ENCODE measurements at regions not wholly inside any gene's neighbourhood (a gene's known extent, or its start where the extent isn't known, plus 50 kb on each side); places are given as distances from the start of the nearest gene placed in this dataset.
"Not testable (repeated sequence)": the region's sequence is repeated elsewhere in the genome, so short reads cannot be mapped to it uniquely, and the experiment has no call there.

DNA sequence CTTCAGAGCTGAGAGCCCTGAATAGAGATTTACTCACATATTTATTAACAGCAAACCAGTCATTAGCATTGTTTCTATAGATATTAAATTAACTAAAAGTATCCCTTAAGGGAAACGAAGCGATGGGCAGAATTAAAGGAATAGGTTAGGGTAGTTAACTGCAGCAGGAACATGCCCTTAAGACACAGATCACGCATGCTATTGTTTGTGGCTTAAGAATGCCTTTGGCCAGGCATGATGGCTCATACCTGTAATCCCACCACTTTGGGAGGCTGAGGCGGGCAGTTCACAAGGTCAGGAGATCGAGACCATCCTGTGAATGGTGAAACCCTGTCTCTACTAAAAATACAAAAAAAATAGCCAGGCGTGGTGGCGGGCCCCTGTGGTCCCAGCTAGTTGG is 310.9 kb upstream of the MEX3C start:
- H3K79me2 ChIP-seq (ENCODE audit: insufficient read depth, low read length); H3K9me3 ChIP-seq (ENCODE audit: control insufficient read depth in 1 of 2, insufficient read depth in 1 of 2, low read depth in 1 of 2, low read length in 2 of 2); BruUV-seq (replicated peaks); DNase-seq (ENCODE audit: low read depth, low spot score); POLR2A ChIA-PET; H4K20me1 ChIP-seq (ENCODE audit: insufficient read depth); H2AFZ ChIP-seq (ENCODE audit: low read depth, low read length, poor library complexity, severe bottlenecking); H3K27me3 ChIP-seq (ENCODE audit: insufficient read depth, low read length); H3K9me2 ChIP-seq (ENCODE audit: insufficient read depth); H3K4me2 ChIP-seq (ENCODE audit: low read length); H3K36me3 ChIP-seq (ENCODE audit: control insufficient read depth in 1 of 2, insufficient read depth in 2 of 2, low read length in 2 of 2); intact Hi-C loops (cut with micrococcal nuclease); CTCF ChIA-PET; H3K4me1 ChIP-seq (ENCODE audit: control insufficient read depth in 1 of 2, insufficient read depth in 2 of 2, low read length in 2 of 2); RAD21 ChIA-PET (ENCODE audit: low non-redundant PET in 1 of 2, low total read pairs in 2 of 2, uncharacterized antibody in 2 of 2, unreplicated experiment in 2 of 2); H3K4me3 ChIP-seq (replicated peaks in 1 of 2; ENCODE audit: low read depth in 1 of 2, low read length in 2 of 2); ATAC-seq; H3K9ac ChIP-seq (ENCODE audit: low read length); H3K27ac ChIP-seq (ENCODE audit: low read depth, low read length): not testable (repeated sequence)

- intact Hi-C loops (cut with micrococcal nuclease): no loop called here
- DNase-seq (ENCODE audit: low read depth, low spot score): no peak
Observed at GRCh38 chr18:51510020-51510419, 312.5 kb upstream of the MEX3C start.

GRCh38 chr18:51513517-51513916 is 316.0 kb upstream of the MEX3C start:
- TF ChIP-seq TCF7L2 (IDR thresholded peaks at IDR 0.05; ENCODE audit: borderline replicate concordance, extremely low read depth, insufficient read depth, insufficient read length) (no peak), ZBTB33 (IDR thresholded peaks at IDR 0.05; ENCODE audit: extremely low read depth, insufficient replicate concordance, low read length) (no peak), ZFX (IDR thresholded peaks at IDR 0.05) (no peak), MAX (IDR thresholded peaks at IDR 0.05) (no peak), SRF (IDR thresholded peaks at IDR 0.05; ENCODE audit: low read depth) (0 out of 2 replicates have a peak, but pooled peaks have one; percentile 26), CEBPB (IDR thresholded peaks at IDR 0.05; ENCODE audit: low read depth) (no peak), ELF1 (IDR thresholded peaks at IDR 0.05; ENCODE audit: borderline replicate concordance, low read depth) (no peak)
- H3K9ac ChIP-seq (ENCODE audit: low read length): no peak overlapping the region
- DNase-seq (ENCODE audit: low read depth, low spot score): no peak

More at GRCh38 chr18:51510020-51510419, 312.5 kb upstream of the MEX3C start:
- Histone ChIP-seq H4K20me1 (ENCODE audit: insufficient read depth) (no peaks in the 10 kb centered on the region), H3K9ac (ENCODE audit: low read length) (no peak overlapping the region), H3K27me3 (ENCODE audit: insufficient read depth, low read length) (no peaks in the 10 kb centered on the region), H3K9me2 (ENCODE audit: insufficient read depth) (no peaks in the 10 kb centered on the region), H3K9me3 (ENCODE audit: control insufficient read depth in 1 of 2, insufficient read depth in 1 of 2, low read depth in 1 of 2, low read length in 2 of 2) (no peaks in the 10 kb centered on the region), H3K27ac (ENCODE audit: low read depth, low read length) (no peak overlapping the region), H3K4me3 (replicated peaks in 1 of 2; ENCODE audit: low read depth in 1 of 2, low read length in 2 of 2) (no peak overlapping the region), H2AFZ (ENCODE audit: low read depth, low read length, poor library complexity, severe bottlenecking) (no peak overlapping the region), H3K79me2 (ENCODE audit: insufficient read depth, low read length) (no peaks in the 10 kb centered on the region), H3K36me3 (ENCODE audit: control insufficient read depth in 1 of 2, insufficient read depth in 2 of 2, low read length in 2 of 2) (no peaks in the 10 kb centered on the region), H3K4me1 (ENCODE audit: control insufficient read depth in 1 of 2, insufficient read depth in 2 of 2, low read length in 2 of 2) (no peaks in the 10 kb centered on the region), H3K4me2 (ENCODE audit: low read length) (no peak overlapping the region)
- TF ChIP-seq ATF3 (IDR thresholded peaks at IDR 0.05): no peak
- no TSS peak for BruUV-seq (replicated peaks)
- ATAC-seq: no peak
- RAD21 ChIA-PET (ENCODE audit: low non-redundant PET in 1 of 2, low total read pairs in 2 of 2, uncharacterized antibody in 2 of 2, unreplicated experiment in 2 of 2): no interaction called here
- POLR2A ChIA-PET: no interaction called here
- CTCF ChIA-PET: no interaction called here

More at GRCh38 chr18:51513517-51513916, 316.0 kb upstream of the MEX3C start:
- no peaks in the 10 kb centered on the region for H3K9me2 ChIP-seq (ENCODE audit: insufficient read depth)
- H3K4me2 ChIP-seq (ENCODE audit: low read length): no peak overlapping the region
- no peaks in the 10 kb centered on the region for H3K36me3 ChIP-seq (ENCODE audit: control insufficient read depth in 1 of 2, insufficient read depth in 2 of 2, low read length in 2 of 2)
- no peaks in the 10 kb centered on the region for H4K20me1 ChIP-seq (ENCODE audit: insufficient read depth)
- RAD21 ChIA-PET (ENCODE audit: low non-redundant PET in 1 of 2, low total read pairs in 2 of 2, uncharacterized antibody in 2 of 2, unreplicated experiment in 2 of 2): no interaction called here
- CTCF ChIA-PET: no interaction called here
- no peaks in the 10 kb centered on the region for H3K9me3 ChIP-seq (ENCODE audit: control insufficient read depth in 1 of 2, insufficient read depth in 1 of 2, low read depth in 1 of 2, low read length in 2 of 2)
- H3K4me3 ChIP-seq (replicated peaks in 1 of 2; ENCODE audit: low read depth in 1 of 2, low read length in 2 of 2): no peak overlapping the region
- H2AFZ ChIP-seq (ENCODE audit: low read depth, low read length, poor library complexity, severe bottlenecking): no peak overlapping the region
- no peak overlapping the region for H3K27ac ChIP-seq (ENCODE audit: low read depth, low read length)
- H3K4me1 ChIP-seq (ENCODE audit: control insufficient read depth in 1 of 2, insufficient read depth in 2 of 2, low read length in 2 of 2): no peaks in the 10 kb centered on the region
- POLR2A ChIA-PET: interaction anchor here (1.4 kb wide), 1 partner anchor 22 kb away, joined by 3 read pairs; no protein-coding TSS in a partner anchor
- no TSS peak for BruUV-seq (replicated peaks)
- intact Hi-C loops (cut with micrococcal nuclease): no loop called here
- H3K79me2 ChIP-seq (ENCODE audit: insufficient read depth, low read length): no peaks in the 10 kb centered on the region
- no peak for ATAC-seq
- H3K27me3 ChIP-seq (ENCODE audit: insufficient read depth, low read length): no peaks in the 10 kb centered on the region

Measured in HCT116 (cell line).